H9 (cell line): ENCODE measurements at regions not wholly inside any gene's neighbourhood (a gene's known extent, or its start where the extent isn't known, plus 50 kb on each side); places are given as distances from the start of the nearest gene placed in this dataset.

Source experiments
- DNase-seq: peaks from one replicate; pipeline ENCODE4 v3.0.0-alpha.2; 2017
- H2AFZ ChIP-seq: one replicate; pipeline ENCODE4 v1.6.1; 2013; ENCODE audit warnings: mild to moderate bottlenecking, low read length, control low read depth, moderate library complexity
- H2AK5ac ChIP-seq: 2 replicates; pipeline ENCODE4 v1.6.1; 2013; ENCODE audit warnings: low read length, control low read depth, mixed read lengths; ENCODE audit not compliant: insufficient read length
- H2BK120ac ChIP-seq: one replicate; pipeline ENCODE4 v1.6.1; 2013; ENCODE audit warnings: low read depth, mild to moderate bottlenecking, low read length, control low read depth, inconsistent platforms; ENCODE audit not compliant: poor library complexity, severe bottlenecking
- H2BK12ac ChIP-seq: 2 replicates; pipeline ENCODE4 v1.6.1; 2013; ENCODE audit warnings: low read length, control low read depth, mixed read lengths, low read depth; ENCODE audit not compliant: insufficient read length
- H2BK15ac ChIP-seq: 2 replicates; pipeline ENCODE4 v1.6.1; 2013; ENCODE audit warnings: low read depth, low read length, control low read depth
- H2BK20ac ChIP-seq: one replicate; pipeline ENCODE4 v1.6.1; 2013; ENCODE audit warnings: low read depth, mild to moderate bottlenecking, low read length, control low read depth, inconsistent platforms; ENCODE audit not compliant: poor library complexity, severe bottlenecking
- H2BK5ac ChIP-seq: 2 replicates; pipeline ENCODE4 v1.6.1; 2013; ENCODE audit warnings: low read length, control low read depth, mixed read lengths; ENCODE audit not compliant: insufficient read length
- H3K14ac ChIP-seq: 2 replicates; pipeline ENCODE4 v1.6.1; 2013; ENCODE audit warnings: low read length, control low read depth; ENCODE audit not compliant: insufficient read depth
- H3K18ac ChIP-seq: 2 replicates; pipeline ENCODE4 v1.6.1; 2013; ENCODE audit warnings: low read depth, mild to moderate bottlenecking, mixed read lengths, low read length, control low read depth; ENCODE audit not compliant: insufficient read length
- H3K23ac ChIP-seq: 2 replicates; pipeline ENCODE4 v1.6.1; 2013; ENCODE audit warnings: low read length, control low read depth, mixed read lengths, low read depth; ENCODE audit not compliant: insufficient read length
- H3K23me2 ChIP-seq: 2 replicates; pipeline ENCODE4 v1.6.1; 2013; ENCODE audit warnings: low read depth, mild to moderate bottlenecking, mixed read lengths, low read length, control low read depth; ENCODE audit not compliant: insufficient read length, poor library complexity, severe bottlenecking
- H3K27ac ChIP-seq: 2 replicates; pipeline ENCODE4 v1.5.1; 2013; ENCODE audit warnings: low read length, control low read depth, mixed read lengths, low read depth; ENCODE audit not compliant: insufficient read length
- H3K27me3 ChIP-seq: 2 replicates; pipeline ENCODE4 v1.6.1; 2013; ENCODE audit warnings: low read length, control low read depth, inconsistent platforms; ENCODE audit not compliant: insufficient read depth
- H3K4ac ChIP-seq: 2 replicates; pipeline ENCODE4 v1.6.1; 2013; ENCODE audit warnings: low read depth, mild to moderate bottlenecking, control low read depth, inconsistent platforms, low read length, moderate library complexity
- H3K4me1 ChIP-seq: 2 replicates; pipeline ENCODE4 v1.6.1; 2013; ENCODE audit warnings: low read length, control low read depth, inconsistent platforms; ENCODE audit not compliant: insufficient read depth
- H3K4me2 ChIP-seq: 2 replicates; pipeline ENCODE4 v1.6.1; 2013; ENCODE audit warnings: low read length, control low read depth, mixed read lengths; ENCODE audit not compliant: insufficient read length, insufficient read depth
- H3K56ac ChIP-seq: 2 replicates; pipeline ENCODE4 v1.6.1; 2013; ENCODE audit warnings: low read depth, mild to moderate bottlenecking, mixed read lengths, low read length, control low read depth; ENCODE audit not compliant: insufficient read length
- H3K79me1 ChIP-seq: 2 replicates; pipeline ENCODE4 v1.6.1; 2013; ENCODE audit warnings: low read depth, mild to moderate bottlenecking, moderate library complexity, low read length, control low read depth, inconsistent platforms; ENCODE audit not compliant: insufficient read depth, poor library complexity, severe bottlenecking
- H3K79me2 ChIP-seq: 2 replicates; pipeline ENCODE4 v1.6.1; 2013; ENCODE audit warnings: low read length, control low read depth, inconsistent platforms; ENCODE audit not compliant: insufficient read depth
- H3K9ac ChIP-seq: 2 replicates; pipeline ENCODE4 v1.6.1; 2013; ENCODE audit warnings: low read length, control low read depth, mixed read lengths; ENCODE audit not compliant: insufficient read length; ENCODE audit errors: extremely low read depth
- H3K9me3 ChIP-seq: one replicate; pipeline ENCODE4 v1.6.1; 2013; ENCODE audit warnings: low read depth, low read length, inconsistent platforms; ENCODE audit not compliant: control insufficient read depth
- H3T11ph ChIP-seq: one replicate; pipeline ENCODE4 v1.6.1; 2013; ENCODE audit warnings: mild to moderate bottlenecking, low read length, control low read depth, inconsistent platforms
- H4K20me1 ChIP-seq: one replicate; pipeline ENCODE4 v1.6.1; 2013; ENCODE audit not compliant: control insufficient read depth, insufficient read length, insufficient read depth
- H4K5ac ChIP-seq: 2 replicates; pipeline ENCODE4 v1.6.1; 2013; ENCODE audit warnings: low read depth, mild to moderate bottlenecking, mixed read lengths, low read length, control low read depth; ENCODE audit not compliant: insufficient read length
- H4K8ac ChIP-seq: replicated peaks from 2 replicates; pipeline ENCODE4 v1.6.1; 2013; ENCODE audit warnings: low read length, control low read depth, mixed read lengths, low read depth; ENCODE audit not compliant: insufficient read length
- H4K91ac ChIP-seq: 2 replicates; pipeline ENCODE4 v1.6.1; 2013; ENCODE audit warnings: low read depth, mild to moderate bottlenecking, moderate library complexity, mixed read lengths, low read length, control low read depth; ENCODE audit not compliant: insufficient read length
- H3K27ac Mint-ChIP-seq, 3 experiments: 2 replicates in 2 of 3; 3 replicates in 1 of 3; pipeline ENCODE4 v1.8.0; 2020 to 2021; ENCODE audit warnings: mixed read lengths in 3 of 3, mild to moderate bottlenecking in 1 of 3, moderate library complexity in 1 of 3
- H3K27me3 Mint-ChIP-seq: 2 replicates; pipeline ENCODE4 v1.8.0; 2021; ENCODE audit warnings: low read depth, mild to moderate bottlenecking, moderate library complexity, mixed read lengths
- H3K36me3 Mint-ChIP-seq, 3 experiments: 2 replicates in 2 of 3; 3 replicates in 1 of 3; pipeline ENCODE4 v1.8.0; 2020 to 2021; ENCODE audit warnings: low read depth in 3 of 3, mixed read lengths in 3 of 3; ENCODE audit not compliant: insufficient read depth in 1 of 3
- H3K4me1 Mint-ChIP-seq, 2 experiments: 2 replicates each; pipeline ENCODE4 v1.8.0; 2020; ENCODE audit warnings: mixed read lengths in 2 of 2
- H3K4me3 Mint-ChIP-seq, 2 experiments: 2 replicates in 1 of 2; 3 replicates in 1 of 2; pipeline ENCODE4 v1.8.0; 2020 to 2021; ENCODE audit warnings: mild to moderate bottlenecking in 2 of 2, mixed read lengths in 2 of 2, moderate library complexity in 1 of 2
- H3K9me3 Mint-ChIP-seq, 2 experiments: 2 replicates in 1 of 2; 3 replicates in 1 of 2; pipeline ENCODE4 v1.8.0; 2020; ENCODE audit warnings: mild to moderate bottlenecking in 2 of 2, mixed read lengths in 2 of 2, moderate library complexity in 1 of 2
- WGBS: extraction: QIAGEN DNeasy Blood & Tissue Kit; methylation state at CpG from one replicate; pipeline ENCODE4 v1.1.7; 2013; ENCODE audit warnings: missing lambda C conversion rate, low lambda C conversion rate, mixed read lengths; ENCODE audit not compliant: insufficient read length; ENCODE audit errors: extremely low coverage; 5-methylcytosine and 5-hydroxymethylcytosine counted together
- TF ChIP-seq, protein P1 (sequence below): fragments of 200-600 bp; sonication (generic); conservative IDR thresholded peaks from 3 replicates; pipeline ENCODE4 v1.8.0; 2021; ENCODE audit warnings: antibody characterized with exemption, mild to moderate bottlenecking

DNA sequence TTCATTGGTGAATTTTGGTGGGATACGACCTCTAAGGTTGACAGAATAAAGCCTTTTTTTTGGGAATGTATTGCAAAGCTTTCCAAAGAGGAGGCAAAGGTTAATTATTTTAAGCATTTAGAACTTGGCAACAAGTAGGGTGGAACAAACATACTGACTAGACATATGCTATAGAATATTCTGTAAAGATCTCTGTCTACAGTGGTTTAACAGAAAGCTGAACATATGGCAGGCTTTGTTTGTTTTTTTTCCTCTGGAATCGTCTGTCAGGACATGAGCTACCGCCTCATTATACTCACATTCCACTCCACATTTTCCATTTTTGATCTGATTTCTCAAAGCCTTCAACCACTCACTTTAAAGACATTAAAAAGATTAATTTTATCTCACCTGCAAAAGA, 153.4 kb upstream of the PELI2 start:
- no peak for DNase-seq

More for the DNA sequence above, 153.4 kb upstream of the PELI2 start:
- Histone ChIP-seq H2BK15ac (no peak overlapping the region), H2AK5ac (no peak overlapping the region), H4K5ac (no peak overlapping the region), H4K20me1 (no peaks in the 10 kb centered on the region), H2BK5ac (no peak overlapping the region), H3T11ph (no peak overlapping the region), H3K14ac (no peak overlapping the region), H3K79me2 (no peaks in the 10 kb centered on the region), H2BK12ac (no peak overlapping the region), H2BK20ac (no peak overlapping the region), H3K4ac (no peak overlapping the region), H3K79me1 (no peaks in the 10 kb centered on the region), H3K4me2 (no peak overlapping the region), H3K4me1 (no peaks in the 10 kb centered on the region; the same call in 1 of the 2 replicates), H4K91ac (no peak overlapping the region), H2AFZ (no peak overlapping the region), H3K9ac (no peak overlapping the region), H3K18ac (no peak overlapping the region), H3K23me2 (no peaks in the 10 kb centered on the region), H4K8ac (no peak overlapping the region), H3K27ac (no peak overlapping the region), H3K9me3 (no peaks in the 10 kb centered on the region), H3K23ac (no peak overlapping the region), H3K56ac (no peak overlapping the region), H2BK120ac (no peak overlapping the region), H3K27me3 (no peaks in the 10 kb centered on the region; the same call in 1 of the 2 replicates)
- Mint-ChIP-seq H3K4me1 (peaks cover 18 to 21% of the 10 kb centered on the region in 2 experiments), H3K27ac (no peak overlapping the region), H3K27me3 (no peaks in the 10 kb centered on the region), H3K9me3 (no peaks in the 10 kb centered on the region), H3K4me3 (no peak overlapping the region), H3K36me3 (no peaks in the 10 kb centered on the region; a peak in 1 of 7 replicates)
- no CpG with 5 or more reads among the region's 3 CpGs for WGBS
- TF ChIP-seq, protein P1, sequence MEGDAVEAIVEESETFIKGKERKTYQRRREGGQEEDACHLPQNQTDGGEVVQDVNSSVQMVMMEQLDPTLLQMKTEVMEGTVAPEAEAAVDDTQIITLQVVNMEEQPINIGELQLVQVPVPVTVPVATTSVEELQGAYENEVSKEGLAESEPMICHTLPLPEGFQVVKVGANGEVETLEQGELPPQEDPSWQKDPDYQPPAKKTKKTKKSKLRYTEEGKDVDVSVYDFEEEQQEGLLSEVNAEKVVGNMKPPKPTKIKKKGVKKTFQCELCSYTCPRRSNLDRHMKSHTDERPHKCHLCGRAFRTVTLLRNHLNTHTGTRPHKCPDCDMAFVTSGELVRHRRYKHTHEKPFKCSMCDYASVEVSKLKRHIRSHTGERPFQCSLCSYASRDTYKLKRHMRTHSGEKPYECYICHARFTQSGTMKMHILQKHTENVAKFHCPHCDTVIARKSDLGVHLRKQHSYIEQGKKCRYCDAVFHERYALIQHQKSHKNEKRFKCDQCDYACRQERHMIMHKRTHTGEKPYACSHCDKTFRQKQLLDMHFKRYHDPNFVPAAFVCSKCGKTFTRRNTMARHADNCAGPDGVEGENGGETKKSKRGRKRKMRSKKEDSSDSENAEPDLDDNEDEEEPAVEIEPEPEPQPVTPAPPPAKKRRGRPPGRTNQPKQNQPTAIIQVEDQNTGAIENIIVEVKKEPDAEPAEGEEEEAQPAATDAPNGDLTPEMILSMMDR = no peak
